ENCODE measurements at regions not wholly inside any gene's neighbourhood (a gene's known extent, or its start where the extent isn't known, plus 50 kb on each side); places are given as distances from the start of the nearest gene placed in this dataset.

DNA sequence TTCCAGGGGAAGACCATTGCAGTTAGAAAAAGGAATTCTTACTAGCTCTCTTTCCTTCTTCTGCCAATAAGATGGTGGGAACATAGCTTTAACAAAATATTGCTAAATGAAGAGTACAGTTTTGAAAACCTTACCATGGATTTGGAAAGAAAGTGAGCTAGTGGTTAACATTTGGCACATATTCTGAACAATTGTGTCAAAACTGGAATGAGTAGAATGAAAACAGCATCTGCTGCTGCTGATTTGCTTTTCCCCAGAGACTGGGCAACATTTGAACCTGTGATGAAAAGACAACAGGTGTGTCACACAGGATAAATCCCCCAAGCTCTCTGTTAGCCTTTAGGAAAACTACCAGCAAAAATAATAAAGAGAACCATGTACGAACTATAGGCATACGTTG is 761.4 kb downstream of the KCNA4 start:
- Mint-ChIP-seq H3K9me3 (ENCODE audit: unreplicated experiment) (no peaks in the 10 kb centered on the region), H3K36me3 (ENCODE audit: low read depth, unreplicated experiment) (no peaks in the 10 kb centered on the region), H3K27me3 (ENCODE audit: unreplicated experiment) (no peaks in the 10 kb centered on the region), H3K4me3 (ENCODE audit: unreplicated experiment) (no peak overlapping the region), H3K27ac (ENCODE audit: unreplicated experiment) (no peak overlapping the region), H3K4me1 (ENCODE audit: unreplicated experiment) (no peaks in the 10 kb centered on the region)
- DNase-seq (ENCODE audit: low spot score), result no peak
- TF ChIP-seq CTCF (IDR thresholded peaks at IDR 0.05; ENCODE audit: unreplicated experiment), result no peak

- DNase-seq (ENCODE audit: low spot score), result no peak
- no peaks in the 10 kb centered on the region for H3K4me1 Mint-ChIP-seq (ENCODE audit: unreplicated experiment)
- H3K9me3 Mint-ChIP-seq (ENCODE audit: unreplicated experiment), result no peaks in the 10 kb centered on the region
- no peaks in the 10 kb centered on the region for H3K27me3 Mint-ChIP-seq (ENCODE audit: unreplicated experiment)
- no peaks in the 10 kb centered on the region for H3K36me3 Mint-ChIP-seq (ENCODE audit: low read depth, unreplicated experiment)
- no peak overlapping the region for H3K27ac Mint-ChIP-seq (ENCODE audit: unreplicated experiment)
- H3K4me3 Mint-ChIP-seq (ENCODE audit: unreplicated experiment), result no peak overlapping the region
- TF ChIP-seq CTCF (IDR thresholded peaks at IDR 0.05; ENCODE audit: unreplicated experiment), result no peak
Observed at GRCh38 chr11:29251738-29252137, 765.1 kb downstream of the KCNA4 start.

- Mint-ChIP-seq H3K4me3 (ENCODE audit: unreplicated experiment) (no peak overlapping the region), H3K36me3 (ENCODE audit: low read depth, unreplicated experiment) (no peaks in the 10 kb centered on the region), H3K9me3 (ENCODE audit: unreplicated experiment) (no peaks in the 10 kb centered on the region), H3K27me3 (ENCODE audit: unreplicated experiment) (no peaks in the 10 kb centered on the region), H3K27ac (ENCODE audit: unreplicated experiment) (no peak overlapping the region), H3K4me1 (ENCODE audit: unreplicated experiment) (no peaks in the 10 kb centered on the region)
- no peak for TF ChIP-seq CTCF (IDR thresholded peaks at IDR 0.05; ENCODE audit: unreplicated experiment)
- DNase-seq (ENCODE audit: low spot score), result no peak
Observed at GRCh38 chr11:29249713-29250112, 767.1 kb downstream of the KCNA4 start.

DNA sequence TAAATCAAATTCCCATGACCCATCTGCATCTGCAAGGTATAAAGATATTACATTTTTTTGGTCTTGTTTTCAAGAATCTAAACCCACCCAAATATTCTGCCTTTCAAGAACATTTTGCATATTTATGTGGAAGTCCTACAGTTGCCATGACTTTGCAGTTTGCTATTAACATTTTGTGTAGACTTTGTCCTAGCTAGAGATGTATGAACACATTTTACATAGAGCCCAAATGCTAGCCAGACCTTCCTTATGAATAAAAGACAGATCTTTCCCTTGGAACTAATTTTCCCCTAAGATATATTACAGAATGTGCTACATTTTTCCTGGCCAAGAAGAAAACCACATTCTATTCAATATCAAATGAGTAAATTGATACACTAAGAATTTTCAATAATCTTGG is 772.5 kb downstream of the KCNA4 start:
- Mint-ChIP-seq H3K9me3 (ENCODE audit: unreplicated experiment) (no peaks in the 10 kb centered on the region), H3K4me1 (ENCODE audit: unreplicated experiment) (no peaks in the 10 kb centered on the region)

DNA sequence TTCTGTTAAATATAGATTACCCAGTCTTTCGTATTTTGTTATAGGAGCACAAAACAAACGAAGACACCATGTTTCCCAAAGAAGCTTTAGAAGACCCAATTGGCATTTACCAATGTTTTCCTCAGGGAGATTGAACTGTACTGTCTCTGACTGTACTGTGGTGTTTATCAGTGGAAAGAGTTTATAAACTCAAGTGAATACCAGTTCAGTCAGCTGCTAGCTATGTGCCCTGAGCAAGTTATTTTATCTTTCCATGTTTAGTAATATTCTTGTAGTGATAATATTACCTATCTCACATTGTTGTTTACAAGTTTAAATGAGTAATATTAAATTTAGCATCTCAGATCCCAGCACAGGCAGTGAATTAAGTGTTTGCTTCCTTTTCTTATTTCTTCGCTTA is 773.2 kb downstream of the KCNA4 start:
- no peak for TF ChIP-seq CTCF (IDR thresholded peaks at IDR 0.05; ENCODE audit: unreplicated experiment)
- Mint-ChIP-seq H3K27ac (ENCODE audit: unreplicated experiment) (no peak overlapping the region), H3K9me3 (ENCODE audit: unreplicated experiment) (no peaks in the 10 kb centered on the region), H3K4me1 (ENCODE audit: unreplicated experiment) (no peaks in the 10 kb centered on the region), H3K27me3 (ENCODE audit: unreplicated experiment) (peaks cover 2% of the 10 kb centered on the region), H3K4me3 (ENCODE audit: unreplicated experiment) (no peak overlapping the region), H3K36me3 (ENCODE audit: low read depth, unreplicated experiment) (no peaks in the 10 kb centered on the region)
- DNase-seq (ENCODE audit: low spot score), result no peak

More for the DNA sequence above, 772.5 kb downstream of the KCNA4 start:
- no peak overlapping the region for H3K4me3 Mint-ChIP-seq (ENCODE audit: unreplicated experiment)
- H3K27me3 Mint-ChIP-seq (ENCODE audit: unreplicated experiment), result peaks cover 2% of the 10 kb centered on the region
- no peak for TF ChIP-seq CTCF (IDR thresholded peaks at IDR 0.05; ENCODE audit: unreplicated experiment)
- no peaks in the 10 kb centered on the region for H3K36me3 Mint-ChIP-seq (ENCODE audit: low read depth, unreplicated experiment)
- DNase-seq (ENCODE audit: low spot score), result no peak
- H3K27ac Mint-ChIP-seq (ENCODE audit: unreplicated experiment), result no peak overlapping the region

All from endothelial cell (in vitro differentiated cells).